ENCODE measurements at regions not wholly inside any gene's neighbourhood (a gene's known extent, or its start where the extent isn't known, plus 50 kb on each side); places are given as distances from the start of the nearest gene placed in this dataset.

- TF ChIP-seq CTCF (IDR thresholded peaks at IDR 0.05; ENCODE audit: extremely low read depth, insufficient read depth, missing control alignments) = no peak
Observed at GRCh38 chr10:107492389-107492788, 327.9 kb upstream of the SORCS1 start.

GRCh38 chr10:107490389-107490788 lies 325.9 kb upstream of the SORCS1 start:
- no peak for TF ChIP-seq CTCF (IDR thresholded peaks at IDR 0.05; ENCODE audit: extremely low read depth, insufficient read depth, missing control alignments)
- in situ Hi-C loops (cut with MboI; ENCODE audit: low pct_unique_long_range_greater_than_20kb, low sequenced_read_pairs, unreplicated experiment) = no loop called here
- DNase-seq (ENCODE audit: low spot score) = no peak

More at GRCh38 chr10:107492389-107492788, 327.9 kb upstream of the SORCS1 start:
- in situ Hi-C loops (cut with MboI; ENCODE audit: low pct_unique_long_range_greater_than_20kb, low sequenced_read_pairs, unreplicated experiment) = no loop called here
- DNase-seq (ENCODE audit: low spot score) = no peak

- no peak for DNase-seq (ENCODE audit: low spot score)
- in situ Hi-C loops (cut with MboI; ENCODE audit: low pct_unique_long_range_greater_than_20kb, low sequenced_read_pairs, unreplicated experiment) = no loop called here
- no peak for TF ChIP-seq CTCF (IDR thresholded peaks at IDR 0.05; ENCODE audit: extremely low read depth, insufficient read depth, missing control alignments)
Observed at GRCh38 chr10:107487284-107487683, 322.8 kb upstream of the SORCS1 start.

- in situ Hi-C loops (cut with MboI; ENCODE audit: low pct_unique_long_range_greater_than_20kb, low sequenced_read_pairs, unreplicated experiment) = no loop called here
- TF ChIP-seq CTCF (IDR thresholded peaks at IDR 0.05; ENCODE audit: extremely low read depth, insufficient read depth, missing control alignments) = no peak
- DNase-seq (ENCODE audit: low spot score) = no peak
Observed at GRCh38 chr10:107485019-107485418, 320.5 kb upstream of the SORCS1 start.

GRCh38 chr10:107481881-107482280 lies 317.4 kb upstream of the SORCS1 start:
- in situ Hi-C loops (cut with MboI; ENCODE audit: low pct_unique_long_range_greater_than_20kb, low sequenced_read_pairs, unreplicated experiment) = no loop called here
- TF ChIP-seq CTCF (IDR thresholded peaks at IDR 0.05; ENCODE audit: extremely low read depth, insufficient read depth, missing control alignments) = no peak

GRCh38 chr10:107481224-107481623 lies 316.7 kb upstream of the SORCS1 start:
- in situ Hi-C loops (cut with MboI; ENCODE audit: low pct_unique_long_range_greater_than_20kb, low sequenced_read_pairs, unreplicated experiment) = no loop called here
- no peak for DNase-seq (ENCODE audit: low spot score)
- no peak for TF ChIP-seq CTCF (IDR thresholded peaks at IDR 0.05; ENCODE audit: extremely low read depth, insufficient read depth, missing control alignments)

More at GRCh38 chr10:107481881-107482280, 317.4 kb upstream of the SORCS1 start:
- DNase-seq (ENCODE audit: low spot score) = no peak

- in situ Hi-C loops (cut with MboI; ENCODE audit: low pct_unique_long_range_greater_than_20kb, low sequenced_read_pairs, unreplicated experiment) = no loop called here
- no peak for TF ChIP-seq CTCF (IDR thresholded peaks at IDR 0.05; ENCODE audit: extremely low read depth, insufficient read depth, missing control alignments)
- no peak for DNase-seq (ENCODE audit: low spot score)
Observed at GRCh38 chr10:107480781-107481180, 316.3 kb upstream of the SORCS1 start.
